ENCODE measurements at regions not wholly inside any gene's neighbourhood (a gene's known extent, or its start where the extent isn't known, plus 50 kb on each side); places are given as distances from the start of the nearest gene placed in this dataset.

GRCh38 chr5:103441523-103441922 lies 121.1 kb downstream of the NUDT12 start:
- Histone ChIP-seq H3K9ac (ENCODE audit: low read length) (no peak overlapping the region), H3K9me2 (replicated peaks; ENCODE audit: insufficient read depth, low read length) (no peaks in the 10 kb centered on the region), H2AFZ (ENCODE audit: low read depth, low read length, severe bottlenecking) (no peak overlapping the region), H3K27me3 (ENCODE audit: low read length) (no peaks in the 10 kb centered on the region), H3K9me3 (ENCODE audit: insufficient read depth, low read length) (no peaks in the 10 kb centered on the region), H3K4me2 (ENCODE audit: low read depth, low read length, poor library complexity, severe bottlenecking) (no peak overlapping the region), H3K36me3 (ENCODE audit: low read length) (no peaks in the 10 kb centered on the region), H3K79me2 (ENCODE audit: insufficient read depth, low read length) (no peaks in the 10 kb centered on the region), H3K27ac (ENCODE audit: low read depth, low read length) (no peak overlapping the region), H3K4me3 (ENCODE audit: insufficient read depth, low read length, poor library complexity, severe bottlenecking) (no peak overlapping the region), H3F3A (ENCODE audit: insufficient read depth) (no peaks in the 10 kb centered on the region), H4K20me1 (ENCODE audit: low read depth, low read length) (no peaks in the 10 kb centered on the region)
- TF ChIP-seq CTCF (IDR thresholded peaks at IDR 0.05; ENCODE audit: insufficient read depth, low read length, poor library complexity, severe bottlenecking) (no peak), EZH2phosphoT487 (conservative IDR thresholded peaks at IDR 0.05; ENCODE audit: low read length) (no peak)

GRCh38 chr5:103439007-103439406 lies 123.6 kb downstream of the NUDT12 start:
- Histone ChIP-seq H3K36me3 (ENCODE audit: low read length) (no peaks in the 10 kb centered on the region), H3K79me2 (ENCODE audit: insufficient read depth, low read length) (no peaks in the 10 kb centered on the region), H3K4me3 (ENCODE audit: insufficient read depth, low read length, poor library complexity, severe bottlenecking) (no peak overlapping the region), H3K9ac (ENCODE audit: low read length) (no peak overlapping the region), H3F3A (ENCODE audit: insufficient read depth) (no peaks in the 10 kb centered on the region), H2AFZ (ENCODE audit: low read depth, low read length, severe bottlenecking) (no peak overlapping the region), H3K27me3 (ENCODE audit: low read length) (no peaks in the 10 kb centered on the region), H4K20me1 (ENCODE audit: low read depth, low read length) (no peaks in the 10 kb centered on the region), H3K9me2 (replicated peaks; ENCODE audit: insufficient read depth, low read length) (no peaks in the 10 kb centered on the region), H3K27ac (ENCODE audit: low read depth, low read length) (no peak overlapping the region), H3K4me2 (ENCODE audit: low read depth, low read length, poor library complexity, severe bottlenecking) (no peak overlapping the region), H3K9me3 (ENCODE audit: insufficient read depth, low read length) (no peaks in the 10 kb centered on the region)
- TF ChIP-seq CTCF (IDR thresholded peaks at IDR 0.05; ENCODE audit: insufficient read depth, low read length, poor library complexity, severe bottlenecking) (no peak), EZH2phosphoT487 (conservative IDR thresholded peaks at IDR 0.05; ENCODE audit: low read length) (no peak)

GRCh38 chr5:103436656-103437055 lies 125.9 kb downstream of the NUDT12 start:
- TF ChIP-seq EZH2phosphoT487 (conservative IDR thresholded peaks at IDR 0.05; ENCODE audit: low read length) (no peak), CTCF (IDR thresholded peaks at IDR 0.05; ENCODE audit: insufficient read depth, low read length, poor library complexity, severe bottlenecking) (no peak)
- Histone ChIP-seq H3K79me2 (ENCODE audit: insufficient read depth, low read length) (no peaks in the 10 kb centered on the region), H3K4me3 (ENCODE audit: insufficient read depth, low read length, poor library complexity, severe bottlenecking) (no peak overlapping the region), H3K9me2 (replicated peaks; ENCODE audit: insufficient read depth, low read length) (no peaks in the 10 kb centered on the region), H3K9me3 (ENCODE audit: insufficient read depth, low read length) (no peaks in the 10 kb centered on the region), H3K4me2 (ENCODE audit: low read depth, low read length, poor library complexity, severe bottlenecking) (no peak overlapping the region), H3F3A (ENCODE audit: insufficient read depth) (no peaks in the 10 kb centered on the region), H3K9ac (ENCODE audit: low read length) (no peak overlapping the region), H4K20me1 (ENCODE audit: low read depth, low read length) (no peaks in the 10 kb centered on the region), H3K27me3 (ENCODE audit: low read length) (no peaks in the 10 kb centered on the region), H3K36me3 (ENCODE audit: low read length) (no peaks in the 10 kb centered on the region), H2AFZ (ENCODE audit: low read depth, low read length, severe bottlenecking) (no peak overlapping the region), H3K27ac (ENCODE audit: low read depth, low read length) (no peak overlapping the region)

Data from SU-DHL-6 (cell line).